Activated CD4-positive, alpha-beta memory T cell treated with anti-CD3 and anti-CD28 coated beads for 36 hours (primary cell): ENCODE measurements at regions not wholly inside any gene's neighbourhood (a gene's known extent, or its start where the extent isn't known, plus 50 kb on each side); places are given as distances from the start of the nearest gene placed in this dataset.
A peak's percentile ranks its signal among the peaks of the same experiment; 100 is the strongest.
"Not testable (repeated sequence)": the region's sequence is repeated elsewhere in the genome, so short reads cannot be mapped to it uniquely, and the experiment has no call there.

ENCODE experiments used
- CTCF ChIA-PET: fragments of 350-600 bp; sonication (Branson Sonifier 250); formaldehyde crosslinking; loops from one replicate; lab custom pipeline; 2021; ENCODE audit warnings: antibody characterized with exemption, inconsistent platforms; lab: Charles Lee
- POLR2A ChIA-PET: fragments of 350-600 bp; sonication (Branson Sonifier 250); formaldehyde crosslinking; loops from one replicate; lab custom pipeline; 2021; ENCODE audit warnings: antibody characterized with exemption; lab: Charles Lee
- DNase-seq: peaks from one replicate; pipeline ENCODE4 v3.0.0-alpha.2; 2020
- H3K27ac Mint-ChIP-seq: one replicate; pipeline ENCODE4 v1.8.0; 2021; ENCODE audit warnings: mixed read lengths
- H3K27me3 Mint-ChIP-seq: one replicate; pipeline ENCODE4 v1.8.0; 2021; ENCODE audit warnings: mixed read lengths
- H3K36me3 Mint-ChIP-seq: one replicate; pipeline ENCODE4 v1.8.0; 2021; ENCODE audit warnings: mixed read lengths
- H3K4me1 Mint-ChIP-seq: one replicate; pipeline ENCODE4 v1.8.0; 2021; ENCODE audit warnings: low read depth, mixed read lengths
- H3K4me3 Mint-ChIP-seq: one replicate; pipeline ENCODE4 v1.8.0; 2021; ENCODE audit warnings: mild to moderate bottlenecking, mixed read lengths
- H3K9me3 Mint-ChIP-seq: one replicate; pipeline ENCODE4 v1.8.0; 2021; ENCODE audit warnings: mixed read lengths
- intact Hi-C: fragments of 100-400 bp; cut with micrococcal nuclease; formaldehyde crosslinking; loops from one replicate; pipeline ENCODE4 v1.15.1; 2023

- DNase-seq = no peak
- peaks cover 56% of the 10 kb centered on the region for H3K36me3 Mint-ChIP-seq
- H3K4me1 Mint-ChIP-seq = peaks cover 19% of the 10 kb centered on the region
- intact Hi-C loops = no loop called here
- H3K9me3 Mint-ChIP-seq = peaks cover 24% of the 10 kb centered on the region
- H3K27ac Mint-ChIP-seq = no peak overlapping the region
- no peaks in the 10 kb centered on the region for H3K27me3 Mint-ChIP-seq
- POLR2A ChIA-PET = no interaction called here
- no peak overlapping the region for H3K4me3 Mint-ChIP-seq
- CTCF ChIA-PET = no interaction called here
Measured at GRCh38 chr12:124476011-124476400, 91.4 kb downstream of the NCOR2 start.

GRCh38 chr12:124475295-124476010 lies 92.0 kb downstream of the NCOR2 start:
- CTCF ChIA-PET = interaction anchor here (1.4 kb wide), 1 partner anchor 33 kb away, joined by 3 read pairs; no protein-coding TSS in a partner anchor
- Mint-ChIP-seq H3K27me3 (no peaks in the 10 kb centered on the region), H3K4me3 (no peak overlapping the region), H3K9me3 (peaks cover 24% of the 10 kb centered on the region), H3K4me1 (peaks cover 15% of the 10 kb centered on the region), H3K36me3 (peaks cover 59% of the 10 kb centered on the region), H3K27ac (no peak overlapping the region)
- POLR2A ChIA-PET = interaction anchor here (0.8 kb wide), 1 partner anchor 18 kb away, joined by 3 read pairs; no protein-coding TSS in a partner anchor
- intact Hi-C loops = no loop called here
- DNase-seq = no peak

GRCh38 chr12:124474709-124475108 lies 92.7 kb downstream of the NCOR2 start:
- peaks cover 18% of the 10 kb centered on the region for H3K4me1 Mint-ChIP-seq
- no peak overlapping the region for H3K27ac Mint-ChIP-seq
- POLR2A ChIA-PET = no interaction called here
- intact Hi-C loops = no loop called here
- peaks cover 29% of the 10 kb centered on the region for H3K9me3 Mint-ChIP-seq
- peaks cover 63% of the 10 kb centered on the region for H3K36me3 Mint-ChIP-seq
- no peaks in the 10 kb centered on the region for H3K27me3 Mint-ChIP-seq
- CTCF ChIA-PET = interaction anchor here (1.4 kb wide), 1 partner anchor 34 kb away, joined by 3 read pairs; no protein-coding TSS in a partner anchor
- no peak overlapping the region for H3K4me3 Mint-ChIP-seq
- DNase-seq = no peak

- Mint-ChIP-seq H3K9me3 (peaks cover 38% of the 10 kb centered on the region), H3K4me3 (no peak overlapping the region), H3K27ac (no peak overlapping the region), H3K4me1 (peaks cover 17% of the 10 kb centered on the region), H3K27me3 (no peaks in the 10 kb centered on the region), H3K36me3 (peaks cover 65% of the 10 kb centered on the region)
- intact Hi-C loops = no loop called here
- ChIA-PET CTCF (no interaction called here), POLR2A (no interaction called here)
- no peak for DNase-seq
Measured at GRCh38 chr12:124472690-124473279, 94.6 kb downstream of the NCOR2 start.

GRCh38 chr12:124471828-124472227 lies 95.6 kb downstream of the NCOR2 start:
- Mint-ChIP-seq H3K4me1 (peaks cover 23% of the 10 kb centered on the region), H3K9me3 (peaks cover 34% of the 10 kb centered on the region), H3K4me3 (no peak overlapping the region), H3K27ac (no peak overlapping the region), H3K27me3 (no peaks in the 10 kb centered on the region), H3K36me3 (peaks cover 55% of the 10 kb centered on the region)
- ChIA-PET POLR2A (no interaction called here), CTCF (no interaction called here)
- DNase-seq = no peak
- intact Hi-C loops = no loop called here

GRCh38 chr12:124470806-124471205 lies 96.6 kb downstream of the NCOR2 start:
- intact Hi-C loops = no loop called here
- POLR2A ChIA-PET = no interaction called here
- H3K27ac Mint-ChIP-seq = no peak overlapping the region
- no peak for DNase-seq
- no peaks in the 10 kb centered on the region for H3K27me3 Mint-ChIP-seq
- CTCF ChIA-PET = interaction anchor here (1.4 kb wide), 1 partner anchor 71 kb away, joined by 3 read pairs; no protein-coding TSS in a partner anchor
- H3K4me3 Mint-ChIP-seq = no peak overlapping the region
- H3K36me3 Mint-ChIP-seq = peaks cover 51% of the 10 kb centered on the region
- peaks cover 32% of the 10 kb centered on the region for H3K4me1 Mint-ChIP-seq
- peaks cover 34% of the 10 kb centered on the region for H3K9me3 Mint-ChIP-seq

GRCh38 chr12:124470139-124470538 lies 97.3 kb downstream of the NCOR2 start:
- CTCF ChIA-PET = interaction anchor here (0.6 to 1.4 kb wide), 5 partner anchors 20 to 80 kb away, joined by 3 to 4 read pairs (median 3); no protein-coding TSS in a partner anchor
- DNase-seq = no peak
- H3K27ac Mint-ChIP-seq = no peak overlapping the region
- POLR2A ChIA-PET = no interaction called here
- peaks cover 36% of the 10 kb centered on the region for H3K4me1 Mint-ChIP-seq
- H3K27me3 Mint-ChIP-seq = no peaks in the 10 kb centered on the region
- H3K36me3 Mint-ChIP-seq = peaks cover 56% of the 10 kb centered on the region
- peaks cover 34% of the 10 kb centered on the region for H3K9me3 Mint-ChIP-seq
- no peak overlapping the region for H3K4me3 Mint-ChIP-seq
- intact Hi-C loops = no loop called here

- Mint-ChIP-seq H3K9me3 (peaks cover 39% of the 10 kb centered on the region), H3K27me3 (no peaks in the 10 kb centered on the region), H3K36me3 (peaks cover 62% of the 10 kb centered on the region), H3K4me1 (peaks cover 42% of the 10 kb centered on the region), H3K27ac (peak overlapping the region; percentile 45), H3K4me3 (no peak overlapping the region)
- peak; percentile 38 for DNase-seq
- intact Hi-C loops = no loop called here
- ChIA-PET CTCF (interaction anchor here (1.0 to 1.4 kb wide), 2 partner anchors 19 to 21 kb away, joined by 3 to 4 read pairs; no protein-coding TSS in a partner anchor), POLR2A (no interaction called here)
Measured at GRCh38 chr12:124469193-124469888, 98.1 kb downstream of the NCOR2 start.

- Mint-ChIP-seq H3K36me3 (peaks cover 51% of the 10 kb centered on the region), H3K4me1 (peaks cover 48% of the 10 kb centered on the region), H3K9me3 (peaks cover 25% of the 10 kb centered on the region)
- H3K27ac Mint-ChIP-seq, POLR2A ChIA-PET, H3K27me3 Mint-ChIP-seq, DNase-seq, CTCF ChIA-PET, H3K4me3 Mint-ChIP-seq: not testable (repeated sequence)
- intact Hi-C loops = loop anchor here (2.0 kb wide), 2 partner anchors 13 to 77 kb away; no protein-coding TSS in a partner anchor
Measured at GRCh38 chr12:124467549-124467948, 99.9 kb downstream of the NCOR2 start.

- POLR2A ChIA-PET = interaction anchor here (1.0 to 2.7 kb wide), 6 partner anchors 11 to 308 kb away, joined by 4 to 12 read pairs (median 6); no protein-coding TSS in a partner anchor
- peaks cover 45% of the 10 kb centered on the region for H3K36me3 Mint-ChIP-seq
Measured at GRCh38 chr12:124466216-124467128, 100.9 kb downstream of the NCOR2 start.

GRCh38 chr12:124465473-124465872 lies 101.9 kb downstream of the NCOR2 start:
- peaks cover 22% of the 10 kb centered on the region for H3K9me3 Mint-ChIP-seq
- H3K36me3 Mint-ChIP-seq = peaks cover 38% of the 10 kb centered on the region
- H3K27me3 Mint-ChIP-seq = no peaks in the 10 kb centered on the region
- intact Hi-C loops = no loop called here
- ChIA-PET CTCF (interaction anchor here (0.7 to 2.4 kb wide), 8 partner anchors 10 to 80 kb away, joined by 3 to 15 read pairs (median 6); no protein-coding TSS in a partner anchor), POLR2A (interaction anchor here (2.3 to 2.7 kb wide), 2 partner anchors 10 to 12 kb away, joined by 12 read pairs; no protein-coding TSS in a partner anchor)
- peak overlapping the region; percentile 50 for H3K4me3 Mint-ChIP-seq
- no peak for DNase-seq
- no peak overlapping the region for H3K27ac Mint-ChIP-seq
- peaks cover 48% of the 10 kb centered on the region for H3K4me1 Mint-ChIP-seq

More at GRCh38 chr12:124466216-124467128, 100.9 kb downstream of the NCOR2 start:
- DNase-seq = peak; percentile 94
- H3K4me1 Mint-ChIP-seq = peaks cover 48% of the 10 kb centered on the region
- intact Hi-C loops = loop anchor here (1.0 to 2.0 kb wide), 6 partner anchors 9 to 308 kb away; no protein-coding TSS in a partner anchor
- CTCF ChIA-PET = interaction anchor here (0.6 to 2.4 kb wide), 12 partner anchors 11 to 447 kb away, joined by 3 to 15 read pairs (median 5); partner anchors contain the start of gene NCOR2
- peaks cover 25% of the 10 kb centered on the region for H3K9me3 Mint-ChIP-seq
- peak overlapping the region; percentile 50 for H3K4me3 Mint-ChIP-seq
- H3K27me3 Mint-ChIP-seq = no peaks in the 10 kb centered on the region
- H3K27ac Mint-ChIP-seq = peak overlapping the region; percentile 75
